ENCODE measurements at regions not wholly inside any gene's neighbourhood (a gene's known extent, or its start where the extent isn't known, plus 50 kb on each side); places are given as distances from the start of the nearest gene placed in this dataset.

DNA sequence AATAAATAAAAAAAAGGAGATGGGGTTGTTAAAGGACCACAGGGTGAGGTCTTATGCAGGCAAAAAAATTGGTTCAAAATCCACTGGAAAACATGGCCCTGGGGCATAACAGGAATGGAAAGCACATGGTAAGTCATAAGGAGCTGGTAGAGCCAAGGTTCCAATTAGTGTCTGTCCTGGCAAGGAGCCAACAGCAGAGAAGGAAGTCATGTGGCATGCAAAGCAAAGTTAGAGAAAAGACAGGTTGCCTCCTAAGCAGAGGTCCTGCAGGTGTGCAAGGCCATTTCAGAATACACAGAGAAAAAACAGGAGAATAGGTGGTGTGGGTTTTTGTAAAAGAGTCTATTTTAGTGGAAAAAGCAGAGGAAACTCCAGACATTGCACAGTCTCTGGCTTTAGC, 1881.7 kb downstream of the ARAP2 start:
- Histone ChIP-seq H3K4me1 (no peaks in the 10 kb centered on the region), H3K36me3 (no peaks in the 10 kb centered on the region), H3K9me3 (peaks cover 0 to 10% (median 3%) of the 10 kb centered on the region in 4 donors), H3K4me3 (no peak overlapping the region), H3K27me3 (no peaks in the 10 kb centered on the region), H3K27ac (no peak overlapping the region)
- intact Hi-C loops (cut with DNase I; ENCODE audit: low total_unique reads): no loop called here
- TF ChIP-seq POLR2AphosphoS5 (IDR thresholded peaks at IDR 0.05) (no peak), EP300 (IDR thresholded peaks at IDR 0.05) (no peak), POLR2A (IDR thresholded peaks at IDR 0.05) (no peak)
- TF ChIP-seq, protein P1, sequence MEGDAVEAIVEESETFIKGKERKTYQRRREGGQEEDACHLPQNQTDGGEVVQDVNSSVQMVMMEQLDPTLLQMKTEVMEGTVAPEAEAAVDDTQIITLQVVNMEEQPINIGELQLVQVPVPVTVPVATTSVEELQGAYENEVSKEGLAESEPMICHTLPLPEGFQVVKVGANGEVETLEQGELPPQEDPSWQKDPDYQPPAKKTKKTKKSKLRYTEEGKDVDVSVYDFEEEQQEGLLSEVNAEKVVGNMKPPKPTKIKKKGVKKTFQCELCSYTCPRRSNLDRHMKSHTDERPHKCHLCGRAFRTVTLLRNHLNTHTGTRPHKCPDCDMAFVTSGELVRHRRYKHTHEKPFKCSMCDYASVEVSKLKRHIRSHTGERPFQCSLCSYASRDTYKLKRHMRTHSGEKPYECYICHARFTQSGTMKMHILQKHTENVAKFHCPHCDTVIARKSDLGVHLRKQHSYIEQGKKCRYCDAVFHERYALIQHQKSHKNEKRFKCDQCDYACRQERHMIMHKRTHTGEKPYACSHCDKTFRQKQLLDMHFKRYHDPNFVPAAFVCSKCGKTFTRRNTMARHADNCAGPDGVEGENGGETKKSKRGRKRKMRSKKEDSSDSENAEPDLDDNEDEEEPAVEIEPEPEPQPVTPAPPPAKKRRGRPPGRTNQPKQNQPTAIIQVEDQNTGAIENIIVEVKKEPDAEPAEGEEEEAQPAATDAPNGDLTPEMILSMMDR (IDR thresholded peaks at IDR 0.05): no peak
- no peak for DNase-seq

DNA sequence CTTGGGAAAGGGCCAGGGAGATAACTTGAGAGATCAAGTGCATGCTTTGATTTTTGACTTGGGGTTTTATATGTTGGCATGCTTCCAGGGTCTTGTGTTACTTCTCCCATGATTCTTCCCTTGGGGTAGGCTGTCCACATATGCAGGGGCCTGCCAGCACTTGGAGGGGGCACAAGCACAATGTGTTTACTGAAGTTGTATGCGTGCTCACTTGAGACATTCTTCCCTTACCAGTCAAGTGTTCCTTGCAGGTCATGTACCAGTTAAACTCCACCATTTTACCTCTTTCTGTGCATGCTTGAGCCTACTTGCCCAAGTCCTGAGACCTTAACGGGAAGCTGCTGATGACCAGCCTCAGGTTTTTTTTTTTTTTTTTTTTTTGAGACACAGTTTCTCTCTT, 1880.5 kb downstream of the ARAP2 start:
- DNase-seq: no peak
- intact Hi-C loops (cut with DNase I; ENCODE audit: low total_unique reads): no loop called here
- H3K36me3 ChIP-seq: no peaks in the 10 kb centered on the region

DNA sequence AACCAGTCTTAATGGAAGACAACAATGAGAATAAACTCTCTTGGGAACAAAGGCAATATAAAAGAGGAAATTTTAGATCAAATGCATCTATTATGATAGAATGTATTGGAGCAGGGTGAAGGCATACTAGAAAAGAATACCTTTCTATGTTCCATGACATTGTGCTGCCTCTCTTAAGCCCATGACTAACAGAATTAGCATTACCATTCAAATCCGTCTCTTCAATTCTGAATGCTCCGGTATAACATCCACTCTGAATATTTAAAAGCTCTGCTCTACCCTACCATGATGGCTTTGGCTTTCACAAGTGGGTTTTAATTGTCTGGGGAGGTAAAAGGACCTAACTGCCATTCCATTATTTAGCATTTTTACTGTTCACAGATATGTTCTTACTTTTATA, 1878.4 kb downstream of the ARAP2 start:
- intact Hi-C loops (cut with DNase I; ENCODE audit: low total_unique reads): no loop called here
- WGBS, 5 donors: 79 to 91% (median 90%) methylated on average over 2 of the region's 2 CpGs
- no peaks in the 10 kb centered on the region for H3K36me3 ChIP-seq
- H3K4me3 ChIP-seq: no peak overlapping the region
- peaks cover 0 to 10% (median 3%) of the 10 kb centered on the region in 4 donors for H3K9me3 ChIP-seq
- DNase-seq: no peak
- TF ChIP-seq, protein P1 (IDR thresholded peaks at IDR 0.05): no peak
- TF ChIP-seq POLR2AphosphoS5 (IDR thresholded peaks at IDR 0.05) (no peak), EP300 (IDR thresholded peaks at IDR 0.05) (no peak), POLR2A (IDR thresholded peaks at IDR 0.05) (no peak)
- H3K4me1 ChIP-seq: no peaks in the 10 kb centered on the region
- no peak overlapping the region for H3K27ac ChIP-seq
- H3K27me3 ChIP-seq: no peaks in the 10 kb centered on the region

More for the DNA sequence above, 1880.5 kb downstream of the ARAP2 start:
- Histone ChIP-seq H3K9me3 (peaks cover 0 to 10% (median 3%) of the 10 kb centered on the region in 4 donors), H3K4me3 (no peak overlapping the region), H3K4me1 (no peaks in the 10 kb centered on the region), H3K27me3 (no peaks in the 10 kb centered on the region), H3K27ac (no peak overlapping the region)
- 85 to 93% (median 89%) methylated on average over 2 of the region's 2 CpGs for WGBS, 5 donors
- TF ChIP-seq POLR2A (IDR thresholded peaks at IDR 0.05) (no peak), EP300 (IDR thresholded peaks at IDR 0.05) (no peak), POLR2AphosphoS5 (IDR thresholded peaks at IDR 0.05) (no peak)
- TF ChIP-seq, protein P1 (IDR thresholded peaks at IDR 0.05): no peak

DNA sequence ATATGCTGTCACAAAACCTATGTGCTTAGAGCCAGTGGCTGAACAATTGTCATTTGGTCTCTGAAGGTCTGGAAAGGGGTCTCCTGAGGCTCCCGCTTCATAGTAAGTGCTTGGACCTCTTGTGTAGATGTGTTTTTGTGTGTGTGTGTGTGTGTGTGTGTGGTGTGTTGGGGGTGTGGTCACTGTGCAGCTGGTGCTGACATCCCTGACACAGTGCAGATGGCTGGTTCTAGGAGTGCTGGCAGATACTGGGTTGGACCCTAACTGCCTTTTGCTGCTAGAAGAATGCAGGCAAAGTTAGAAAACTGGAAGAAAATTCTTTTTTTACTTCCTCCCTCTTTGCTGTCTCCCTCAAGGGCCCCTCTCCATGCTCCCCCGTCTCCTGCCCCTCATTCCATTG, 1872.6 kb downstream of the ARAP2 start:
- DNase-seq: peak in 1 of 2 donors; percentile 15
- WGBS, 5 donors: 52 to 69% (median 62%) methylated on average over 2 of the region's 2 CpGs
- Histone ChIP-seq H3K27ac (no peak overlapping the region), H3K36me3 (no peaks in the 10 kb centered on the region), H3K27me3 (no peaks in the 10 kb centered on the region), H3K4me1 (no peaks in the 10 kb centered on the region), H3K4me3 (no peak overlapping the region), H3K9me3 (no peaks in the 10 kb centered on the region)
- intact Hi-C loops (cut with DNase I; ENCODE audit: low total_unique reads): no loop called here
- TF ChIP-seq POLR2AphosphoS5 (IDR thresholded peaks at IDR 0.05) (no peak), EP300 (IDR thresholded peaks at IDR 0.05) (no peak), POLR2A (IDR thresholded peaks at IDR 0.05) (no peak)
- TF ChIP-seq, protein P1 (IDR thresholded peaks at IDR 0.05): no peak

Data from stomach (tissue), 8 donors.